Nephron progenitor cell (in vitro differentiated cells): ENCODE measurements at regions not wholly inside any gene's neighbourhood (a gene's known extent, or its start where the extent isn't known, plus 50 kb on each side); places are given as distances from the start of the nearest gene placed in this dataset.

Source experiments
- DNase-seq: peaks from one replicate; pipeline ENCODE4 v3.0.0; 2021
- H3K27ac Mint-ChIP-seq: 2 replicates; pipeline ENCODE4 v1.8.0; 2021; ENCODE audit warnings: mild to moderate bottlenecking, moderate library complexity, mixed read lengths
- H3K27me3 Mint-ChIP-seq: 2 replicates; pipeline ENCODE4 v1.8.0; 2021; ENCODE audit warnings: mild to moderate bottlenecking, low read depth, mixed read lengths; ENCODE audit not compliant: poor library complexity
- H3K36me3 Mint-ChIP-seq: 2 replicates; pipeline ENCODE4 v1.8.0; 2021; ENCODE audit warnings: low read depth, mixed read lengths
- H3K4me1 Mint-ChIP-seq: 2 replicates; pipeline ENCODE4 v1.8.0; 2021; ENCODE audit warnings: mixed read lengths
- H3K4me3 Mint-ChIP-seq: 2 replicates; pipeline ENCODE4 v1.8.0; 2021; ENCODE audit warnings: mild to moderate bottlenecking, moderate library complexity, mixed read lengths
- H3K9me3 Mint-ChIP-seq: 2 replicates; pipeline ENCODE4 v1.8.0; 2021; ENCODE audit warnings: mild to moderate bottlenecking, moderate library complexity, mixed read lengths
- TF ChIP-seq, protein P1 (sequence below): fragments of 200-600 bp; sonication (generic); IDR thresholded peaks from 2 replicates; pipeline ENCODE4 v1.5.0; 2021; ENCODE audit warnings: antibody characterized with exemption

DNA sequence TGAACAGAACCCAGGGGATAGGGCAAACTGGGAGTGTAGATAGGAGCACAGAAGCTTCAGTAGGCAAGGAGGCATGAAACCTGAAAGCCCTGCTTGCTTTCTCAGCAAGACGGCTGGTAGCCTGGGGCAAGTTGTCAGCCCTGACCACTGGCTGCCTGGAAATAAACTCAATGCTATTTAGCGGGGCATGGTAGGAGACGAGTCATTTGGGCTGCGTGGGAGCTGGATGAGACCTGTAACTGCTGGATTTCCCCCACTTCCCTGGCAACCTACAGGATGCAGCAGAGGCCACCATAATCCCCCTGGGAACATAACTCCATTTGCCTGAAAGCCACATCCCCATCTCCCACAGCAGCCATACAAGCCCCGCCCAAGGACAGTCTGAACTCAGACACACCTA is 332.6 kb upstream of the TBX18 start:
- no peak overlapping the region for H3K27ac Mint-ChIP-seq
- peaks cover 2% of the 10 kb centered on the region for H3K27me3 Mint-ChIP-seq
- peaks cover 1% of the 10 kb centered on the region for H3K4me1 Mint-ChIP-seq
- DNase-seq, result no peak
- TF ChIP-seq, protein P1, sequence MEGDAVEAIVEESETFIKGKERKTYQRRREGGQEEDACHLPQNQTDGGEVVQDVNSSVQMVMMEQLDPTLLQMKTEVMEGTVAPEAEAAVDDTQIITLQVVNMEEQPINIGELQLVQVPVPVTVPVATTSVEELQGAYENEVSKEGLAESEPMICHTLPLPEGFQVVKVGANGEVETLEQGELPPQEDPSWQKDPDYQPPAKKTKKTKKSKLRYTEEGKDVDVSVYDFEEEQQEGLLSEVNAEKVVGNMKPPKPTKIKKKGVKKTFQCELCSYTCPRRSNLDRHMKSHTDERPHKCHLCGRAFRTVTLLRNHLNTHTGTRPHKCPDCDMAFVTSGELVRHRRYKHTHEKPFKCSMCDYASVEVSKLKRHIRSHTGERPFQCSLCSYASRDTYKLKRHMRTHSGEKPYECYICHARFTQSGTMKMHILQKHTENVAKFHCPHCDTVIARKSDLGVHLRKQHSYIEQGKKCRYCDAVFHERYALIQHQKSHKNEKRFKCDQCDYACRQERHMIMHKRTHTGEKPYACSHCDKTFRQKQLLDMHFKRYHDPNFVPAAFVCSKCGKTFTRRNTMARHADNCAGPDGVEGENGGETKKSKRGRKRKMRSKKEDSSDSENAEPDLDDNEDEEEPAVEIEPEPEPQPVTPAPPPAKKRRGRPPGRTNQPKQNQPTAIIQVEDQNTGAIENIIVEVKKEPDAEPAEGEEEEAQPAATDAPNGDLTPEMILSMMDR, result no peak
- H3K36me3 Mint-ChIP-seq, result peaks cover 11% of the 10 kb centered on the region
- H3K4me3 Mint-ChIP-seq, result no peak overlapping the region
- peaks cover 57% of the 10 kb centered on the region for H3K9me3 Mint-ChIP-seq

- peaks cover 21% of the 10 kb centered on the region for H3K9me3 Mint-ChIP-seq
- no peak overlapping the region for H3K27ac Mint-ChIP-seq
- peaks cover 6% of the 10 kb centered on the region for H3K36me3 Mint-ChIP-seq
- no peak for DNase-seq
- peaks cover 6% of the 10 kb centered on the region for H3K4me1 Mint-ChIP-seq
- H3K4me3 Mint-ChIP-seq, result no peak overlapping the region
- no peaks in the 10 kb centered on the region for H3K27me3 Mint-ChIP-seq
- TF ChIP-seq, protein P1, result no peak
Observed at GRCh38 chr6:85092226-85092625, 327.8 kb upstream of the TBX18 start.

DNA sequence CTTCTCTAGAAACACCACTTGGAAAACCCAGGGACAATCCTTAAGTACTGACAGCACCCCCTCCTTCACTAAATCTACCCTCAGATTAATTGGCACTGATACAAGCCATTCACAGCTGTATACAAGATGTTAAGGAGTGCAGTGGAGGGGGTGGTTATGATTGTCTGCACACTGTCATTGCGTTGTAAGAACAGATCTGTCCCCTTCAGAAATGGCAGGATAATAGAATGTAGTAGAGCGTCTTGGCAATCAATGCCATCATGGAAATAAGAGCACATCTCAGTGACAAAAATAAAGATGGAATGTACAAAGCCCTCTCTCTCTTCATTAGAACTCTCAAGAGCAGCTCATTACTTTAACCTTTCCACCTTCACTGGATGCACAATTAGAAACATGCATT is 324.9 kb upstream of the TBX18 start:
- H3K36me3 Mint-ChIP-seq, result no peaks in the 10 kb centered on the region

GRCh38 chr6:85085875-85086274 is 321.5 kb upstream of the TBX18 start:
- H3K27me3 Mint-ChIP-seq, result no peaks in the 10 kb centered on the region

More for the DNA sequence above, 324.9 kb upstream of the TBX18 start:
- Mint-ChIP-seq H3K9me3 (peaks cover 6% of the 10 kb centered on the region), H3K27ac (no peak overlapping the region), H3K4me3 (no peak overlapping the region), H3K4me1 (peaks cover 6% of the 10 kb centered on the region), H3K27me3 (no peaks in the 10 kb centered on the region)
- TF ChIP-seq, protein P1, result no peak
- no peak for DNase-seq

DNA sequence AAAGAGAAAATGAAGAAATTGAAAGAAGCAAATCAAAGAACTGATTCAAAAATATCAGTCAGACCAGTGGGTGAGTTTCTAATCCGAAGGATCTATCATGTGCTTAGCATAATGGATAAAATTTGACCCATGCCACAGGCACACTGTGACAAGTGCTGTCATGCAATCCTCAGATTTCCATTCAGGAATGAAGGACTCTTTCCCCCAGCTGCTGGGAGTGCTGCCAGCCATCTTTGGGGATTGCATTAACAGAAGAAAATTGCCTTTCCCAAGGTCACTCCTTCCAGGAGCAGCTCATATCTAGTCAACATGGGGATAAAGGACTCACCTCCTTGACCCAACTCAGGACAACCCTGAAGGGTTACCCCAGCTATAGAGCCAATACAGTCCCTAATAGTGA is 316.7 kb upstream of the TBX18 start:
- peaks cover 4% of the 10 kb centered on the region for H3K27me3 Mint-ChIP-seq
- no peak overlapping the region for H3K27ac Mint-ChIP-seq
- H3K36me3 Mint-ChIP-seq, result no peaks in the 10 kb centered on the region
- no peaks in the 10 kb centered on the region for H3K9me3 Mint-ChIP-seq
- no peak for DNase-seq
- no peaks in the 10 kb centered on the region for H3K4me1 Mint-ChIP-seq
- H3K4me3 Mint-ChIP-seq, result no peak overlapping the region
- TF ChIP-seq, protein P1, result no peak

More at GRCh38 chr6:85085875-85086274, 321.5 kb upstream of the TBX18 start:
- no peaks in the 10 kb centered on the region for H3K36me3 Mint-ChIP-seq
- H3K4me3 Mint-ChIP-seq, result no peak overlapping the region
- H3K9me3 Mint-ChIP-seq, result no peaks in the 10 kb centered on the region
- H3K4me1 Mint-ChIP-seq, result no peaks in the 10 kb centered on the region
- TF ChIP-seq, protein P1, result no peak
- H3K27ac Mint-ChIP-seq, result no peak overlapping the region
- DNase-seq, result no peak

GRCh38 chr6:85079761-85080160 is 315.4 kb upstream of the TBX18 start:
- H3K27me3 Mint-ChIP-seq, result peaks cover 4% of the 10 kb centered on the region
- no peak for DNase-seq
- peaks cover 3% of the 10 kb centered on the region for H3K9me3 Mint-ChIP-seq
- H3K4me1 Mint-ChIP-seq, result no peaks in the 10 kb centered on the region
- H3K27ac Mint-ChIP-seq, result no peak overlapping the region
- TF ChIP-seq, protein P1, result no peak
- no peaks in the 10 kb centered on the region for H3K36me3 Mint-ChIP-seq
- no peak overlapping the region for H3K4me3 Mint-ChIP-seq
